ENCODE measurements at regions not wholly inside any gene's neighbourhood (a gene's known extent, or its start where the extent isn't known, plus 50 kb on each side); places are given as distances from the start of the nearest gene placed in this dataset.

DNA sequence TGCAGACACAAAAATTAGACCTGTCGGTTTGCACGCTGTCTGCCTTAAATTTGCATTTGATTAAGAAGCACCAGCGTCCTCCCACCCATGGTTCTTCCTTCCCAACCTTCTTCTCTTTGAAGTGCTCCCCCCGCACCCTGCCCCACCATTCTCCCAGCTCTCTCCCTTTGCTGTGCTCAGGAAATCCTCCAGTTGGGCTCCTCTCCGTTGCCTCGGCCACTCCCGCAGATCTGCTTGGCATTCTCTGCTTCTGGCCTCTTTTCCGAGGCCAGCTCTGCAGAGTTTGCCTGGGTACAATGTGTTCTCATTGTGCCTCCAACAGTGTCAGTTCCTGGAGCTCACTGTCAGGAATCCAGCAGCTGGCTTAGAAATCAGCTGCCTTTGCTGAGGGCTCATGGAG lies 126.1 kb downstream of the NAV1 start:
- TF ChIP-seq ZFP30 (CRISPR knock-in tag; IDR thresholded peaks at IDR 0.05) (no peak), ARNTL (CRISPR knock-in tag; IDR thresholded peaks at IDR 0.05; ENCODE audit: borderline replicate concordance, low read depth) (no peak), SNAI2 (CRISPR knock-in tag; IDR thresholded peaks at IDR 0.05) (no peak), PPARA (CRISPR knock-in tag; IDR thresholded peaks at IDR 0.05; ENCODE audit: borderline replicate concordance) (no peak), ESRRG (CRISPR knock-in tag; IDR thresholded peaks at IDR 0.05) (no peak), RARB (CRISPR knock-in tag; IDR thresholded peaks at IDR 0.05) (no peak), ZNF8 (CRISPR knock-in tag; IDR thresholded peaks at IDR 0.05) (no peak), TCF4 (CRISPR knock-in tag; IDR thresholded peaks at IDR 0.05; ENCODE audit: borderline replicate concordance) (no peak), TOX (CRISPR knock-in tag; IDR thresholded peaks at IDR 0.05; ENCODE audit: borderline replicate concordance) (no peak), BACH2 (CRISPR knock-in tag; IDR thresholded peaks at IDR 0.05; ENCODE audit: borderline replicate concordance) (no peak)
- TF ChIP-seq, protein P1, sequence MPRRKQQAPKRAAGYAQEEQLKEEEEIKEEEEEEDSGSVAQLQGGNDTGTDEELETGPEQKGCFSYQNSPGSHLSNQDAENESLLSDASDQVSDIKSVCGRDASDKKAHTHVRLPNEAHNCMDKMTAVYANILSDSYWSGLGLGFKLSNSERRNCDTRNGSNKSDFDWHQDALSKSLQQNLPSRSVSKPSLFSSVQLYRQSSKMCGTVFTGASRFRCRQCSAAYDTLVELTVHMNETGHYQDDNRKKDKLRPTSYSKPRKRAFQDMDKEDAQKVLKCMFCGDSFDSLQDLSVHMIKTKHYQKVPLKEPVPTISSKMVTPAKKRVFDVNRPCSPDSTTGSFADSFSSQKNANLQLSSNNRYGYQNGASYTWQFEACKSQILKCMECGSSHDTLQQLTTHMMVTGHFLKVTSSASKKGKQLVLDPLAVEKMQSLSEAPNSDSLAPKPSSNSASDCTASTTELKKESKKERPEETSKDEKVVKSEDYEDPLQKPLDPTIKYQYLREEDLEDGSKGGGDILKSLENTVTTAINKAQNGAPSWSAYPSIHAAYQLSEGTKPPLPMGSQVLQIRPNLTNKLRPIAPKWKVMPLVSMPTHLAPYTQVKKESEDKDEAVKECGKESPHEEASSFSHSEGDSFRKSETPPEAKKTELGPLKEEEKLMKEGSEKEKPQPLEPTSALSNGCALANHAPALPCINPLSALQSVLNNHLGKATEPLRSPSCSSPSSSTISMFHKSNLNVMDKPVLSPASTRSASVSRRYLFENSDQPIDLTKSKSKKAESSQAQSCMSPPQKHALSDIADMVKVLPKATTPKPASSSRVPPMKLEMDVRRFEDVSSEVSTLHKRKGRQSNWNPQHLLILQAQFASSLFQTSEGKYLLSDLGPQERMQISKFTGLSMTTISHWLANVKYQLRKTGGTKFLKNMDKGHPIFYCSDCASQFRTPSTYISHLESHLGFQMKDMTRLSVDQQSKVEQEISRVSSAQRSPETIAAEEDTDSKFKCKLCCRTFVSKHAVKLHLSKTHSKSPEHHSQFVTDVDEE (CRISPR knock-in tag; IDR thresholded peaks at IDR 0.05) = no peak
- TF ChIP-seq, protein P2, sequence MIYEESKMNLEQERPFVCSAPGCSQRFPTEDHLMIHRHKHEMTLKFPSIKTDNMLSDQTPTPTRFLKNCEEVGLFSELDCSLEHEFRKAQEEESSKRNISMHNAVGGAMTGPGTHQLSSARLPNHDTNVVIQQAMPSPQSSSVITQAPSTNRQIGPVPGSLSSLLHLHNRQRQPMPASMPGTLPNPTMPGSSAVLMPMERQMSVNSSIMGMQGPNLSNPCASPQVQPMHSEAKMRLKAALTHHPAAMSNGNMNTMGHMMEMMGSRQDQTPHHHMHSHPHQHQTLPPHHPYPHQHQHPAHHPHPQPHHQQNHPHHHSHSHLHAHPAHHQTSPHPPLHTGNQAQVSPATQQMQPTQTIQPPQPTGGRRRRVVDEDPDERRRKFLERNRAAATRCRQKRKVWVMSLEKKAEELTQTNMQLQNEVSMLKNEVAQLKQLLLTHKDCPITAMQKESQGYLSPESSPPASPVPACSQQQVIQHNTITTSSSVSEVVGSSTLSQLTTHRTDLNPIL (CRISPR knock-in tag; IDR thresholded peaks at IDR 0.05; ENCODE audit: low read depth) = no peak
- TF ChIP-seq, protein P3, sequence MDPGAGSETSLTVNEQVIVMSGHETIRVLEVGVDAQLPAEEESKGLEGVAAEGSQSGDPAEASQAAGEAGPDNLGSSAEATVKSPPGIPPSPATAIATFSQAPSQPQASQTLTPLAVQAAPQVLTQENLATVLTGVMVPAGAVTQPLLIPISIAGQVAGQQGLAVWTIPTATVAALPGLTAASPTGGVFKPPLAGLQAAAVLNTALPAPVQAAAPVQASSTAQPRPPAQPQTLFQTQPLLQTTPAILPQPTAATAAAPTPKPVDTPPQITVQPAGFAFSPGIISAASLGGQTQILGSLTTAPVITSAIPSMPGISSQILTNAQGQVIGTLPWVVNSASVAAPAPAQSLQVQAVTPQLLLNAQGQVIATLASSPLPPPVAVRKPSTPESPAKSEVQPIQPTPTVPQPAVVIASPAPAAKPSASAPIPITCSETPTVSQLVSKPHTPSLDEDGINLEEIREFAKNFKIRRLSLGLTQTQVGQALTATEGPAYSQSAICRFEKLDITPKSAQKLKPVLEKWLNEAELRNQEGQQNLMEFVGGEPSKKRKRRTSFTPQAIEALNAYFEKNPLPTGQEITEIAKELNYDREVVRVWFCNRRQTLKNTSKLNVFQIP (CRISPR knock-in tag; IDR thresholded peaks at IDR 0.05; ENCODE audit: borderline replicate concordance, low read depth) = no peak
- TF ChIP-seq, protein P4, sequence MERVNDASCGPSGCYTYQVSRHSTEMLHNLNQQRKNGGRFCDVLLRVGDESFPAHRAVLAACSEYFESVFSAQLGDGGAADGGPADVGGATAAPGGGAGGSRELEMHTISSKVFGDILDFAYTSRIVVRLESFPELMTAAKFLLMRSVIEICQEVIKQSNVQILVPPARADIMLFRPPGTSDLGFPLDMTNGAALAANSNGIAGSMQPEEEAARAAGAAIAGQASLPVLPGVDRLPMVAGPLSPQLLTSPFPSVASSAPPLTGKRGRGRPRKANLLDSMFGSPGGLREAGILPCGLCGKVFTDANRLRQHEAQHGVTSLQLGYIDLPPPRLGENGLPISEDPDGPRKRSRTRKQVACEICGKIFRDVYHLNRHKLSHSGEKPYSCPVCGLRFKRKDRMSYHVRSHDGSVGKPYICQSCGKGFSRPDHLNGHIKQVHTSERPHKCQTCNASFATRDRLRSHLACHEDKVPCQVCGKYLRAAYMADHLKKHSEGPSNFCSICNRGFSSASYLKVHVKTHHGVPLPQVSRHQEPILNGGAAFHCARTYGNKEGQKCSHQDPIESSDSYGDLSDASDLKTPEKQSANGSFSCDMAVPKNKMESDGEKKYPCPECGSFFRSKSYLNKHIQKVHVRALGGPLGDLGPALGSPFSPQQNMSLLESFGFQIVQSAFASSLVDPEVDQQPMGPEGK (CRISPR knock-in tag; IDR thresholded peaks at IDR 0.05; ENCODE audit: borderline replicate concordance) = no peak
